CD14-positive monocyte (primary cell): ENCODE measurements at regions not wholly inside any gene's neighbourhood (a gene's known extent, or its start where the extent isn't known, plus 50 kb on each side); places are given as distances from the start of the nearest gene placed in this dataset.

Experiments used
- DNase-seq, 3 donors: peaks; one replicate each; pipeline ENCODE4 v3.0.0-alpha.2; 2011 to 2022
- H2AFZ ChIP-seq: 2 replicates; pipeline ENCODE4 v1.6.0; 2012; ENCODE audit warnings: mild to moderate bottlenecking, low read depth, low read length, inconsistent platforms; ENCODE audit not compliant: insufficient read depth, poor library complexity, severe bottlenecking
- H3K27ac ChIP-seq, 2 donors: 1 replicate in 1 of 2; 2 replicates in 1 of 2; pipeline ENCODE4 v1.5.1; 2012 to 2013; ENCODE audit warnings: low read length in 2 of 2, control low read depth in 1 of 2, inconsistent platforms in 1 of 2, low read depth in 1 of 2, mild to moderate bottlenecking in 1 of 2
- H3K27me3 ChIP-seq, 2 donors: one replicate each; pipeline versions ENCODE4 v1.6.0 to v1.6.1; 2011 to 2013; ENCODE audit warnings: low read length in 2 of 2; ENCODE audit not compliant: control insufficient read depth in 2 of 2, insufficient read depth in 2 of 2
- H3K36me3 ChIP-seq, 2 donors: replicated peaks in 1 of 2; 1 replicate in 1 of 2; 2 replicates in 1 of 2; pipeline versions ENCODE4 v1.5.1 to v1.6.1; 2012 to 2013; ENCODE audit warnings: low read length in 2 of 2, control low read depth in 1 of 2, inconsistent platforms in 1 of 2, mild to moderate bottlenecking in 1 of 2; ENCODE audit not compliant: insufficient read depth in 2 of 2, control insufficient read depth in 1 of 2
- H3K4me1 ChIP-seq, 2 donors: 1 replicate in 1 of 2; 2 replicates in 1 of 2; pipeline versions ENCODE4 v1.5.1 to v1.6.1; 2012 to 2013; ENCODE audit warnings: low read length in 2 of 2, control low read depth in 1 of 2, inconsistent platforms in 1 of 2, mild to moderate bottlenecking in 1 of 2, moderate library complexity in 1 of 2; ENCODE audit not compliant: insufficient read depth in 2 of 2, control insufficient read depth in 1 of 2
- H3K4me2 ChIP-seq: replicated peaks from 2 replicates; pipeline ENCODE3; 2012; ENCODE audit warnings: low read length, moderate library complexity, mild to moderate bottlenecking; ENCODE audit not compliant: poor library complexity, severe bottlenecking; ENCODE audit errors: extremely low read depth
- H3K4me3 ChIP-seq, 3 experiments: fragments of 200-600 bp in 1 of 3; sonication (generic) in 1 of 3; replicated peaks in 1 of 3; 1 replicate in 2 of 3; 2 replicates in 1 of 3; pipeline ENCODE4 v1.5.1; 2011 to 2013; ENCODE audit warnings: low read length in 3 of 3, mild to moderate bottlenecking in 3 of 3, control low read depth in 2 of 3, low read depth in 2 of 3, inconsistent platforms in 1 of 3, moderate library complexity in 1 of 3
- H3K79me2 ChIP-seq: 2 replicates; pipeline ENCODE4 v1.6.0; 2012; ENCODE audit warnings: mild to moderate bottlenecking, control low read depth, inconsistent platforms, low read length, moderate library complexity; ENCODE audit not compliant: insufficient read depth
- H3K9ac ChIP-seq: 2 replicates; pipeline ENCODE4 v1.6.0; 2017; ENCODE audit warnings: low read length, mild to moderate bottlenecking; ENCODE audit not compliant: insufficient read depth, poor library complexity, severe bottlenecking
- H3K9me3 ChIP-seq, 2 donors: replicated peaks in 1 of 2; 1 replicate in 1 of 2; 2 replicates in 1 of 2; pipeline versions ENCODE4 v1.5.1 to v1.6.1; 2012 to 2013; ENCODE audit warnings: low read length in 2 of 2, control low read depth in 1 of 2; ENCODE audit not compliant: control insufficient read depth in 1 of 2, insufficient read depth in 1 of 2
- H4K20me1 ChIP-seq: 2 replicates; pipeline ENCODE4 v1.6.0; 2012; ENCODE audit warnings: mild to moderate bottlenecking, low read length, control low read depth, moderate library complexity; ENCODE audit not compliant: insufficient read depth
- H3K27ac Mint-ChIP-seq, 7 donors: one replicate each; pipeline ENCODE4 v1.8.0; 2020; ENCODE audit warnings: mild to moderate bottlenecking in 7 of 7, mixed read lengths in 7 of 7, moderate library complexity in 6 of 7, inconsistent platforms in 2 of 7
- H3K27me3 Mint-ChIP-seq, 3 donors: one replicate each; pipeline ENCODE4 v1.8.0; 2021 to 2022; ENCODE audit warnings: low read depth in 3 of 3, mild to moderate bottlenecking in 3 of 3, mixed read lengths in 3 of 3, moderate library complexity in 3 of 3, inconsistent platforms in 1 of 3
- H3K36me3 Mint-ChIP-seq, 2 donors: one replicate each; pipeline ENCODE4 v1.8.0; 2020; ENCODE audit warnings: mixed read lengths in 2 of 2, inconsistent platforms in 1 of 2, mild to moderate bottlenecking in 1 of 2
- H3K4me1 Mint-ChIP-seq: one replicate; pipeline ENCODE4 v1.8.0; 2020; ENCODE audit warnings: mild to moderate bottlenecking, mixed read lengths
- H3K4me3 Mint-ChIP-seq, 2 donors: one replicate each; pipeline ENCODE4 v1.8.0; 2020; ENCODE audit warnings: mild to moderate bottlenecking in 2 of 2, mixed read lengths in 2 of 2, moderate library complexity in 1 of 2
- H3K9me3 Mint-ChIP-seq, 7 donors: one replicate each; pipeline ENCODE4 v1.8.0; 2020 to 2022; ENCODE audit warnings: mixed read lengths in 7 of 7, mild to moderate bottlenecking in 6 of 7, moderate library complexity in 6 of 7, inconsistent platforms in 2 of 7
- WGBS: methylation state at CpG from one replicate; pipeline ENCODE4 v1.1.5; 2013; ENCODE audit warnings: missing lambda C conversion rate; ENCODE audit not compliant: insufficient coverage; 5-methylcytosine and 5-hydroxymethylcytosine counted together
- intact Hi-C, 2 donors: fragments of 100-400 bp; cut with micrococcal nuclease; formaldehyde crosslinking; loops; one replicate each; pipeline versions ENCODE4 v1.15.0 to v1.15.1; 2023
- TF ChIP-seq, protein P1 (sequence below): fragments of 200-600 bp; IDR thresholded peaks from one replicate; pipeline ENCODE4 v1.8.0; 2022; ENCODE audit warnings: antibody characterized with exemption, mild to moderate bottlenecking

- Histone ChIP-seq H3K4me2 (peak overlapping the region; percentile 61), H3K79me2 (no peaks in the 10 kb centered on the region), H3K4me1 (no peaks in the 10 kb centered on the region), H3K9ac (peak overlapping the region; percentile 34), H3K4me3 (peak overlapping the region; percentile 14 to 70 (median 31)), H3K36me3 (no peaks in the 10 kb centered on the region), H3K27ac (no peak overlapping the region), H3K27me3 (no peaks in the 10 kb centered on the region), H4K20me1 (no peaks in the 10 kb centered on the region), H2AFZ (peak overlapping the region; percentile 68), H3K9me3 (no peaks in the 10 kb centered on the region)
- Mint-ChIP-seq H3K36me3 (no peaks in the 10 kb centered on the region), H3K27me3 (peaks cover under 1 to 5% (median 3%) of the 10 kb centered on the region in 3 donors), H3K4me1 (no peaks in the 10 kb centered on the region), H3K27ac (no peak overlapping the region), H3K9me3 (peaks cover 0 to 3% (median 0%) of the 10 kb centered on the region in 7 donors), H3K4me3 (peak overlapping the region; percentile 71 to 85)
- 77% methylated on average over 21 of the region's 36 CpGs for WGBS
- intact Hi-C loops, result no loop called here
- no peak for DNase-seq
- TF ChIP-seq, protein P1, sequence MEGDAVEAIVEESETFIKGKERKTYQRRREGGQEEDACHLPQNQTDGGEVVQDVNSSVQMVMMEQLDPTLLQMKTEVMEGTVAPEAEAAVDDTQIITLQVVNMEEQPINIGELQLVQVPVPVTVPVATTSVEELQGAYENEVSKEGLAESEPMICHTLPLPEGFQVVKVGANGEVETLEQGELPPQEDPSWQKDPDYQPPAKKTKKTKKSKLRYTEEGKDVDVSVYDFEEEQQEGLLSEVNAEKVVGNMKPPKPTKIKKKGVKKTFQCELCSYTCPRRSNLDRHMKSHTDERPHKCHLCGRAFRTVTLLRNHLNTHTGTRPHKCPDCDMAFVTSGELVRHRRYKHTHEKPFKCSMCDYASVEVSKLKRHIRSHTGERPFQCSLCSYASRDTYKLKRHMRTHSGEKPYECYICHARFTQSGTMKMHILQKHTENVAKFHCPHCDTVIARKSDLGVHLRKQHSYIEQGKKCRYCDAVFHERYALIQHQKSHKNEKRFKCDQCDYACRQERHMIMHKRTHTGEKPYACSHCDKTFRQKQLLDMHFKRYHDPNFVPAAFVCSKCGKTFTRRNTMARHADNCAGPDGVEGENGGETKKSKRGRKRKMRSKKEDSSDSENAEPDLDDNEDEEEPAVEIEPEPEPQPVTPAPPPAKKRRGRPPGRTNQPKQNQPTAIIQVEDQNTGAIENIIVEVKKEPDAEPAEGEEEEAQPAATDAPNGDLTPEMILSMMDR, result no peak
These were observed 775.6 kb downstream of the BRD1 start for GRCh38 chr22:49052023-49052538.

DNA sequence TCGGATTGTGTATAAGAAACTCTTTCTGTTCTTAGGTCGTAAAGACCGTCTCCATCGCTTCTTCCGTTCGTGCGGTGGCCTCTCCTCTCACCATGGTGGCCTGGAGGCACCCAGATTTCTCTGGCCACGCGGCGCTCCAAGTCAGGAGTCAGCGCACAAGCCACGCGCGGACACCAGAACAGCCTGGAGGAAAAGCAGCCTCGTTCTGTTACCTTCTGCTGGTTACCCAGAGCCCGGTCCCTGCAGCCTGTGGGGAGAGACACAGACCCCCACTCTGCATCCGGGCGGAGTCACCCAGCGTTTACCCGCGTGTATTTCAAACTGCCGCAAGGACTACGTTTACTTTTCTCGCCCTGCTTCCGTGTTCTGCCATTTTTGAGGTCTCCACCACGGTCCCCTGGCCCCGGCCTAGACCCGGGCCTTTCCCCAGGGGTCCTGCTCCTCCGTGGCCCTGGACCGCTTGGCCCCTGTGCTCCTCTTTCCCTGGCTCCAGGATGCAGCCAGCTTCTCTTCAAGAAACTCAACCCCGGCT lies 776.1 kb downstream of the BRD1 start:
- DNase-seq, result no peak
- H3K4me3 ChIP-seq, result peak overlapping the region; percentile 14 to 70 (median 31)
- H3K27ac ChIP-seq, result no peak overlapping the region
- peaks cover 0 to 3% (median 0%) of the 10 kb centered on the region in 7 donors for H3K9me3 Mint-ChIP-seq
- peak overlapping the region; percentile 71 to 85 for H3K4me3 Mint-ChIP-seq
- TF ChIP-seq, protein P1, result no peak
- H3K9me3 ChIP-seq, result no peaks in the 10 kb centered on the region
- H3K27me3 Mint-ChIP-seq, result peaks cover 3 to 4% (median 3%) of the 10 kb centered on the region in 3 donors
- H3K36me3 ChIP-seq, result no peaks in the 10 kb centered on the region
- H2AFZ ChIP-seq, result peak overlapping the region; percentile 68
- H3K4me1 Mint-ChIP-seq, result no peaks in the 10 kb centered on the region
- 84% methylated on average over 30 of the region's 31 CpGs for WGBS
- intact Hi-C loops, result no loop called here
- no peaks in the 10 kb centered on the region for H3K36me3 Mint-ChIP-seq
- H4K20me1 ChIP-seq, result no peaks in the 10 kb centered on the region
- H3K4me1 ChIP-seq, result no peaks in the 10 kb centered on the region
- H3K4me2 ChIP-seq, result peak overlapping the region; percentile 61
- H3K27me3 ChIP-seq, result no peaks in the 10 kb centered on the region
- H3K9ac ChIP-seq, result peak overlapping the region; percentile 34
- no peaks in the 10 kb centered on the region for H3K79me2 ChIP-seq
- H3K27ac Mint-ChIP-seq, result no peak overlapping the region
